Vagina (tissue), 2 donors: ENCODE measurements at regions not wholly inside any gene's neighbourhood (a gene's known extent, or its start where the extent isn't known, plus 50 kb on each side); places are given as distances from the start of the nearest gene placed in this dataset.

ENCODE experiments used
- DNase-seq, 2 donors: peaks; one replicate each; pipeline ENCODE4 v3.0.0-alpha.2; 2017; ENCODE audit errors: extremely low spot score in 2 of 2
- H3K27ac ChIP-seq: fragments of 200-600 bp; sonication (generic); one replicate; pipeline ENCODE4 v1.5.1; 2019
- H3K27me3 ChIP-seq: fragments of 200-600 bp; sonication (generic); one replicate; pipeline ENCODE4 v1.5.1; 2019
- H3K36me3 ChIP-seq, 2 donors: fragments of 200-600 bp; sonication (generic); one replicate each; pipeline ENCODE4 v1.5.1; 2017 to 2019
- H3K4me1 ChIP-seq: fragments of 200-600 bp; sonication (generic); one replicate; pipeline ENCODE4 v1.5.1; 2019
- H3K4me3 ChIP-seq, 2 donors: fragments of 200-600 bp; sonication (generic); 1 replicate in 1 of 2; 2 replicates in 1 of 2; pipeline ENCODE4 v1.5.1; 2016 to 2019
- H3K9me3 ChIP-seq: fragments of 200-600 bp; sonication (generic); one replicate; pipeline ENCODE4 v1.5.1; 2019
- CTCF ChIP-seq, 3 experiments: fragments of 450-650 bp in 2 of 3; fragments of 200-600 bp in 1 of 3; sonication (generic) in 1 of 3; IDR thresholded peaks; one replicate each; pipeline ENCODE4 v1.5.1; 2017 to 2019; ENCODE audit warnings: antibody characterized with exemption in 3 of 3, mild to moderate bottlenecking in 2 of 3, moderate library complexity in 2 of 3
- POLR2A ChIP-seq, 2 donors: fragments of 450-650 bp; IDR thresholded peaks; one replicate each; pipeline ENCODE4 v1.6.1; 2017; ENCODE audit warnings: antibody characterized with exemption in 2 of 2, mild to moderate bottlenecking in 2 of 2, moderate library complexity in 2 of 2
- POLR2AphosphoS5 ChIP-seq, 2 donors: sonication (generic); formaldehyde crosslinking; IDR thresholded peaks; one replicate each; pipeline ENCODE4 v1.9.0; 2017; ENCODE audit warnings: antibody characterized with exemption in 2 of 2, mild to moderate bottlenecking in 2 of 2, low read depth in 1 of 2; ENCODE audit not compliant: insufficient read depth in 1 of 2
- intact Hi-C: fragments of 100-400 bp; cut with DNase I; formaldehyde crosslinking; loops from one replicate; pipeline ENCODE4 v1.15.1; 2023

- TF ChIP-seq POLR2A (IDR thresholded peaks at IDR 0.05) (no peak), CTCF (IDR thresholded peaks at IDR 0.05) (no peak), POLR2AphosphoS5 (IDR thresholded peaks at IDR 0.05; ENCODE audit: insufficient read depth in 1 of 2, low read depth in 1 of 2) (no peak)
- H3K36me3 ChIP-seq = no peaks in the 10 kb centered on the region
Measured at GRCh38 chr1:214228976-214229375, 52.0 kb upstream of the SMYD2 start.

DNA sequence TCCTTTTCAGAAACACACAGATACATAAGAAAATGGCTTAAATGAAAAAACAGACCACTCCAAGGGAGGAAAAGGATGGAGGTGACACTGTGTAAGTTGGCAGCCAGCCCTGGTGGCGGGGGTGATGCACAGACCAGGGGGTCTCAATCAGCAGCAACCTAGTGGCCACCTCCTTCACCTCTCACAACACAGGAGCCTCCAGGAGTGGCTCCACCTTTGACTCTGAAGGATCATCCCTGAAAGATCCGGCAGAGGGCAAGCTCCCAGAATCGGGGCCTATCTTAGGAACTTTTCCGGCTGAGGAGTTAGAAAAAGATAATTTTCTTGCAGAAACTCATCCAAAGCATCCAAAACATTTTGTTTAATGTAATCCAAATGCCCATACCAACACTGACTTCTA, 51.2 kb upstream of the SMYD2 start:
- no peak overlapping the region for H3K4me3 ChIP-seq
- H3K36me3 ChIP-seq = no peaks in the 10 kb centered on the region
- H3K9me3 ChIP-seq = no peaks in the 10 kb centered on the region
- peaks cover 6% of the 10 kb centered on the region for H3K4me1 ChIP-seq
- H3K27ac ChIP-seq = no peak overlapping the region
- no peaks in the 10 kb centered on the region for H3K27me3 ChIP-seq
- TF ChIP-seq POLR2A (IDR thresholded peaks at IDR 0.05) = no peak
- TF ChIP-seq POLR2AphosphoS5 (IDR thresholded peaks at IDR 0.05; ENCODE audit: insufficient read depth in 1 of 2, low read depth in 1 of 2) = no peak
- TF ChIP-seq CTCF (IDR thresholded peaks at IDR 0.05) = no peak
- intact Hi-C loops = no loop called here
- DNase-seq = no peak

More at GRCh38 chr1:214228976-214229375, 52.0 kb upstream of the SMYD2 start:
- intact Hi-C loops = no loop called here
- DNase-seq = no peak
- Histone ChIP-seq H3K4me3 (no peak overlapping the region), H3K9me3 (no peaks in the 10 kb centered on the region), H3K27me3 (no peaks in the 10 kb centered on the region), H3K4me1 (peaks cover 10% of the 10 kb centered on the region), H3K27ac (no peak overlapping the region)
